K562 (cell line): ENCODE measurements at regions not wholly inside any gene's neighbourhood (a gene's known extent, or its start where the extent isn't known, plus 50 kb on each side); places are given as distances from the start of the nearest gene placed in this dataset.

Experiments
- CTCF ChIP-seq, 3 experiments: IDR thresholded peaks in 2 of 3; conservative IDR thresholded peaks in 1 of 3; 2 replicates each; pipeline ENCODE4 v1.5.1; 2011 to 2012; ENCODE audit warnings: low read length in 3 of 3, mild to moderate bottlenecking in 3 of 3, control low read depth in 2 of 3, improper control_type of control experiment in 1 of 3, inconsistent platforms in 1 of 3, low read depth in 1 of 3, mixed read lengths in 1 of 3, moderate library complexity in 1 of 3; ENCODE audit not compliant: insufficient read depth in 2 of 3
- EP400 ChIP-seq: fragments of 450-650 bp; IDR thresholded peaks from 2 replicates; pipeline ENCODE4 v1.6.1; 2017; ENCODE audit warnings: antibody characterized with exemption, mild to moderate bottlenecking, moderate library complexity
- FOXJ3 ChIP-seq: sonication (generic); formaldehyde crosslinking; IDR thresholded peaks from 2 replicates; pipeline ENCODE4 v1.4.0; 2020; ENCODE audit warnings: mild to moderate bottlenecking, missing genetic modification reagents
- FOXP1 ChIP-seq: sonication (generic); formaldehyde crosslinking; IDR thresholded peaks from 2 replicates; pipeline ENCODE4 v1.8.0; 2022; ENCODE audit warnings: mild to moderate bottlenecking, missing genetic modification reagents
- GABPA ChIP-seq: fragments of 200-800 bp; sonication (Bioruptor generic); conservative IDR thresholded peaks from 2 replicates; pipeline ENCODE4 v1.6.1; 2016; ENCODE audit warnings: low read depth, missing genetic modification characterization, missing compliant biosample characterization
- KDM5B ChIP-seq: fragments of 200-600 bp; sonication (generic); IDR thresholded peaks from 2 replicates; pipeline ENCODE4 v1.6.1; 2012; ENCODE audit warnings: low read depth, mild to moderate bottlenecking, moderate library complexity, low read length, control low read depth, inconsistent platforms; ENCODE audit not compliant: insufficient replicate concordance
- KLF1 ChIP-seq: fragments of 450-650 bp; IDR thresholded peaks from 2 replicates; pipeline ENCODE4 v1.6.1; 2016; ENCODE audit warnings: missing genetic modification characterization, missing compliant biosample characterization
- SREBF2 ChIP-seq: sonication (generic); formaldehyde crosslinking; IDR thresholded peaks from 2 replicates; pipeline ENCODE4 v1.4.0; 2020; ENCODE audit warnings: mild to moderate bottlenecking, missing genetic modification reagents
- SRF ChIP-seq, 2 experiments: fragments of 250-450, 450-650 bp in 1 of 2; sonication (Bioruptor Pico) in 1 of 2; sonication (generic) in 1 of 2; formaldehyde crosslinking; IDR thresholded peaks; 2 replicates each; pipeline versions ENCODE4 v1.5.0 to v1.5.1; 2020 to 2022; ENCODE audit warnings: mild to moderate bottlenecking in 1 of 2, missing genetic modification reagents in 1 of 2
- TRIM28 ChIP-seq: fragments of 450-650 bp; IDR thresholded peaks from 2 replicates; pipeline ENCODE4 v1.6.1; 2017
- ZNF133 ChIP-seq: fragments of 250-450 bp; sonication (Bioruptor Pico); IDR thresholded peaks from 2 replicates; pipeline ENCODE4 v1.4.0; 2020; ENCODE audit warnings: mild to moderate bottlenecking
- ZNF146 ChIP-seq: IDR thresholded peaks from one replicate; pipeline ENCODE4 v1.6.1; 2018; ENCODE audit warnings: missing compliant biosample characterization; ENCODE audit not compliant: unreplicated experiment
- ZNF263 ChIP-seq: sonication (generic); formaldehyde crosslinking; IDR thresholded peaks from 2 replicates; pipeline ENCODE4 v1.8.0; 2022; ENCODE audit warnings: mild to moderate bottlenecking, missing genetic modification reagents, borderline replicate concordance
- ZZZ3 ChIP-seq: fragments of 450-650 bp; IDR thresholded peaks from 2 replicates; pipeline ENCODE4 v1.6.1; 2016; ENCODE audit warnings: antibody characterized with exemption, mild to moderate bottlenecking, moderate library complexity

GRCh38 chr10:3339531-3339950, 167.0 kb upstream of the PITRM1 start:
- TF ChIP-seq TRIM28 (no peak), ZNF263 (CRISPR knock-in tag) (no peak), KLF1 (no peak), ZNF146 (CRISPR knock-in tag) (no peak), KDM5B (no peak), EP400 (no peak), CTCF (IDR thresholded peaks at IDR 0.05 in 2 of 3, conservative IDR thresholded peaks at IDR 0.05 in 1 of 3; ENCODE audit: insufficient read depth in 2 of 3, low read depth in 1 of 3, low read length in 3 of 3) (no peak), GABPA (tag) (no peak), ZNF133 (no peak), SRF (CRISPR knock-in tag; IDR thresholded peaks at IDR 0.05) (no peak), SREBF2 (CRISPR knock-in tag) (no peak), FOXJ3 (CRISPR knock-in tag) (no peak), FOXP1 (CRISPR knock-in tag) (no peak), ZZZ3 (no peak)
